Right kidney (tissue), 1 donor: ENCODE measurements at regions not wholly inside any gene's neighbourhood (a gene's known extent, or its start where the extent isn't known, plus 50 kb on each side); places are given as distances from the start of the nearest gene placed in this dataset.
"Not testable (repeated sequence)": the region's sequence is repeated elsewhere in the genome, so short reads cannot be mapped to it uniquely, and the experiment has no call there.

ENCODE experiments used
- DNase-seq: peaks from one replicate; pipeline ENCODE4 v3.0.0-alpha.2; 2016

GRCh38 chr11:45407226-45407625 lies 121.1 kb upstream of the SYT13 start:
- DNase-seq: no peak

GRCh38 chr11:45405916-45406670 lies 120.0 kb upstream of the SYT13 start:
- no peak for DNase-seq

- not testable (repeated sequence) for DNase-seq
These were observed 117.4 kb upstream of the SYT13 start for GRCh38 chr11:45403521-45403920.

DNA sequence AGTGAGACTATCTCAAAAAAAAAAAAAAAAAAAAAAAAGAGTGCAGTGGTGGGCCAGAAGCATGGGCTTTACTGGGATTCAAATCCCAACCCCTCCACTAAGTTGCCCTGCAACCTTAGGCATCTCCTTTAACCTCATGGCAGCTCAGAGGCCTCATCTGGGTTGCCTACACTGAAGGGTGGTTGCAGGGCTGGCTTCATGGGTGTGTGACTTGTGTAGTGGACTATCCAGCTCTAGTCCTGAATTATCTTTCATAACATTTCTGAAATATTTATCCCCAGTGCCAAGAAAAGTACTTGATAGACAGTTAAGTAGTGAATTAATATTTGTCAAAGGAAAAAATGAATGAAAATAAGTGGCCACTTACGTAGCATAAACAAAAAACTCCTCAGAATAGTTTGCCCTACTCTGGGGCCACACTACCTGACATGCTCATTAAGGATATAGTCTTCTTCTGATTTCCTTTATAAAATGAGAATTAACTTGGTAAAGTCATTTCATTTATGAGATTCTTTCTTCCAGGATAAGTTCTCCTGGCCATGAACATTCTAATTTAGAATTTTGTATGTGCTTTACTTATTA lies 116.0 kb upstream of the SYT13 start:
- no peak for DNase-seq

DNA sequence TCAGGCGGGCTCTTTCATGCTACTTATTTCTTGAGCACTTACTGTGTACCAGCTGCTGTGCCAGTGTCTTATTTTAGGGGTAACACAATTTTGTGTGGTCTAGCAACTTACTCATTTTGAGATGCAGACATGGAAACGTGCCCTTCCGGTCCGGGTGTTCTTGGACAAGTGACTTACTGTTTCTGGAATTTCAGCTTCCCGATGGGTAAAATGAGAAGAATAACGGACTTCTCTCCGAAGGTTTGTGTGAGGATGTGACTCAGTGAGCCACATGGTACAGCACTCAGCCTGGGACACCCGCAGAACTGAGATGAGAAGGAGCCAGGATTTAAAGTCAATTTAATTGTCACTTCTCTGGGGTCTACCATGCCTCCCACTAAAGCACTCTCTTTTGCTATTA lies 114.5 kb upstream of the SYT13 start:
- no peak for DNase-seq

GRCh38 chr11:45399166-45399565 lies 113.0 kb upstream of the SYT13 start:
- DNase-seq: no peak

DNA sequence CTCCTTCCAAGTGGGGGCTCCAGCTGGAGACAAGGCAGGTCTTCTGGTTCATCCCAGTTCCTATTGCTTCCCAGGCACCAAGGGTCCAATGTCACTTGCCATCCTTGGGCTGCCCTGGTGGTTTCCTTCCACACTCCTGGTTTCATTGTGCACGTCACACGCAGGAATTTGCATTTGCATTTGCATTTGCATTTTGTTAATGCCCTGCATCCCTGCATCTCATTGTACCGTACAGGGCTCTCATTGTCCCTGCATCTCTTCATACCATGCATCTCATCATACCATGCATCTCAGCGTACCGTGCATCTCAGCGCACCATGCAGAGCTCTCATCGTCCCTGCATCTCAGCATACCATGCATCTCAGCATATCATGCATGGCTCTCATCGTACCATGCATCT lies 112.2 kb upstream of the SYT13 start:
- DNase-seq: no peak

DNA sequence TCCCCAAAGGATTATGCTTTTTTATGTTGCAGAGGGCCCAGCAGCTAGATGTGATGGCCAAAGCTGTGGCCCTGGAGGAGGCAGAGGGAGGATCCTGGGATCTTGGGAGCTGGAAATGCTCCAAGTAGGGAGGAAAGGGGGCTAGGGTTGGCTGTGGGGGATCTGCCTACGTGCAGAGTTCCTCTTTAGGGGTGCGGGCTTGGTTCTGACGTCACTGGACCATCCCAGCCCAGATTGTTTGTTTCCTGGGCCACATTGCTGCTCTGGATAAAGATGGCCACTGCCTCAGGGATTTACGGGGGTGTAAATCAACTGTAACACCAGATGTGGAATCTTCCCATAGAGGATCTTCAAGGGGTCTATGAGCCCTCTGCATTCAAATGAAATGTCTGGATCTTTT lies 110.3 kb upstream of the SYT13 start:
- no peak for DNase-seq

- no peak for DNase-seq
These were observed 109.8 kb upstream of the SYT13 start for GRCh38 chr11:45395947-45396346.

GRCh38 chr11:45395421-45395820 lies 109.3 kb upstream of the SYT13 start:
- DNase-seq: no peak

DNA sequence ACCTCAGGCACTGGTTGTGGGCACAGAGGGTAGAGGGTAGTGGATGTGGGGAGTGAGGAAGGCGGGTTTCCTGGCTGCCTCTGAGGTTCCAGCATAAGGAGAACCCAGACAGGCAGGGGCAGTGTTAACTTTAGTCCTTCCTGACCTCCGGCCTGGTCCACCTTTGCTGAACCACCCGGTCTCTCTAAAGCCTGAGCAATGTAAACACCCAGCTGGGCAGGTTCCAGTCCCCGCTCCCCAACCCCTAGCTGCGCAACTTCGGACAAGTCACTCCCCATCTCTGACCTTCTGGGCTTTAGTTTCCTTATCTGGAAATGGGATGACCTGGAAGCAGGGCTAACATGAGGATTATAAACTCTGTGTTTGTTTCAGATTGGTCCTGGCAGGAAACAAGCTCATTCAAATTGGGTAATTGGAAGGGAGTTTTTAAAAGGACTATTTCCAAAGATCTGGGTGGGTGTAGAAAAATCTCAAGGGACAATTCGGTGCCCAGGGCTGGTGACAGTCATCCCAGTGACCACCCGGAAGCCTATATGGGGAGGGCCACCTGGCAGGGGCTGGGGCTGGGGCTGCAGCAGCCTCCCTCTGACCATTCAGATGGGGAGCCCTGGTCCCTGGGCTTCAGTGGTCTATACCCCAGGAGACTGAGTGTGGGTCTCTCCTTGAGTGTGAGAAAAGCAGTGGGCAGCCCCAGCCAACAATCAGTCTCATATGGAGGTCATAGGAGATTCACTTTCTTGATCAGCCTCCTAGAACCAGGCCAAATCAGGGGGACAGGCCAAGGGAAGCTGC lies 108.3 kb upstream of the SYT13 start:
- no peak for DNase-seq

DNA sequence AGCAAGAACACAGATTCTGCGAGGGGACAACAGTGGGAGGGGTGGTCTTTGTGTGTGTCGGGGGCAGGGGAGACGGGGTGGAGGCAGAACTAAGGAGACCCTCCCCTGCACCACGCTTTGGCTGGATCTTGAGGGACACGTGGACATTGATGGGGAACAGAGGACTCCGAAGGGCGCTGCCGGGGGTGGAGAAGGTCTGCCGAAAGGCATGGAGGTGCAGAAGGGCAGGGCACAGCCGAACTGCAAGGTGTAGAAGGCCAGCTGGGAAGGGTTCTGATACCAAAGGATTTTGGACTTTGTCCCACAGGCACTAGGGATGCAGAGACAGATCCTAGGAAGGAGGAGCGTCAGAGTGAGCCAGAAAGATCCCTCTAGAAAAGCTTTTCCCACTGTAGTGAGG lies 107.7 kb upstream of the SYT13 start:
- DNase-seq: no peak

DNA sequence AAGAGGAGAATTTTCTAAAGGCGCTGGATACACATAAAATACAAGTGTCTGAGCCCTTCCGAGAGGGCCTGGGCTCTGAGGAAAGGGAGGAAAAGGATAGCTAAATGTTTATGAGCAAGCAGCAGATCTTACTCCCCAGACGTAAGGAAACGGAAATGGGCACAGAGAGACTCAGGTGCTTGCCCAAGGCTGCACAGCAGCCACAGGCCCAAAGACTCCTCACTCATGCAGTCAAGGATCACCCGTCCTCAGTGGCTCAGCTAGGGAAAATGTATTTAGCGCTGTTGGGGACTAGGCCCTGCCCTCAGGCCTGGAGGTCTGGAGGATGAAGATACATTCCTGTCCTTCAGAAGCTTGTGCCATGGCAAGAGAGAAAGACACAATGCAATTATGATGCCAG lies 107.2 kb upstream of the SYT13 start:
- no peak for DNase-seq

GRCh38 chr11:45392591-45393091 lies 106.5 kb upstream of the SYT13 start:
- no peak for DNase-seq

DNA sequence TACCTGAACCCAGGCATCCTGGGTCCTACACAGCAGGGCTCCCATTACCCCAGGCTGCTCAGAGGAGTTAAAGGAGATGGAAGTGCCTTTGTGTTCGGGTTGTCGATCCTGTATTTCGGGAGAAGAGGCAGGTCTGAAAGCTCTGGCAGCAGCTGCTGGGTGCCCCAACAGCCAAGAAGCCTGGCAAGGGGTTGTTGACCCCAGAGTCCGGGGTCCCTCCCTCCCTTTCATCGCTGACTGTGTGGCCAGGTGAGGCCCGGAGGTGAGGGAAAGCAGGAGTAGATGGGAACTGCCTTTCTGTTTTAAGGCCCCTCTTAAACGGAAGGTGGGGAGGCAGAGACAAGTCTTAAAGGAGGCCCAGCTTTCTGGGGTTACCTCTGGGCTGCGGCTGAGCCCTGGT lies 106.0 kb upstream of the SYT13 start:
- no peak for DNase-seq

DNA sequence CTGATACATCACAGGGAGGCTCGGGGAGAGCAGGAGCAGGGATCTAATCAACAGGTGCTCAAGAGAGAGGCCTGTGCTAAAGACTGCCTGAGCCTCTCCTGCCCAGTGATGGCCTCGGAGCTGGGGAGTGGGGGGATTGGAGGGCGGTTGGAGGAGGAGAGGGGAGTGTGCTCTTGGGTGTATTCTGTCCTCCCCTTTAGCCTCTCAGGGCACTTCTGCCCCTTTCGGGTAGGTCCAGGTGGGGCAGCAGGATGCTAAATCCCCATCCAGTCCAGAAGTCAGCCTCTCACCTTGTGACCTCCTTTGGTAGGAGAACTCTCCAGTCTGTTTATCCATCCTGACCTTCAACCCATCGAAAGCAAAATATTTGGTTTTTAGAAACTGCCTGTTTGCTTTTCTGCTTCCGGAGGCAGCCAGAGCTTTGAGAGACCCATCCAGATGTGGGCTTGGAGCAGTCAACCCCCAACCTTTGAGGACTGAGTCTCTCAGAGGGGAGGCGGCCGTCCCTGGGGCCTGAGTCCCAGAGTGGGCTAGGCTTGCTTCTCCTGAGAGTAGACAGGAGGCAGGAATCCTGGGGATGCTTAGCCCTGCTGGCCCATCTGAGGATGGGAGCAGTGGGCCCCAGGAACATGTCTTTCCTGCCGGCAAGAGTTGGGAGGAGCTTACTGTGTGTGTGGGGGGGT lies 105.2 kb upstream of the SYT13 start:
- DNase-seq: no peak

DNA sequence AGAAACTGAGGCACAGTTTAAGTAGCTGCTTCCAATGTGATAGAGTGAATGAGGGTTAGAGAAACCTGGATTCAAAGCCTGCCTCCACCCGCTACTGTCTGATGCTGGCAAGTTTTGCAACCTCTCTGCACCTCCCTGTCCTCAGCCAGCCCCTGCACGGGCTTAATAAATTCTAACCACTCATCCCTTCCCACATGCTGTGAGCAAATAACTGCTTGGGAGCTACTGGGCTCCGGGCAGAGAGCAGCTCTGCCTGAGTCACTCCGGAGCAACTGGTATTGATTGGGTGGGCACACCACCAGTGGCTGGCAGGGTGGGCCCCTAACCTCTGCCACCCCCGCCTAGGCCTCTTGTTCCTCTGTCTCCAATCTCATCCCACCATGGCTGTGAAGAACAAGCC lies 104.3 kb upstream of the SYT13 start:
- DNase-seq: no peak

DNA sequence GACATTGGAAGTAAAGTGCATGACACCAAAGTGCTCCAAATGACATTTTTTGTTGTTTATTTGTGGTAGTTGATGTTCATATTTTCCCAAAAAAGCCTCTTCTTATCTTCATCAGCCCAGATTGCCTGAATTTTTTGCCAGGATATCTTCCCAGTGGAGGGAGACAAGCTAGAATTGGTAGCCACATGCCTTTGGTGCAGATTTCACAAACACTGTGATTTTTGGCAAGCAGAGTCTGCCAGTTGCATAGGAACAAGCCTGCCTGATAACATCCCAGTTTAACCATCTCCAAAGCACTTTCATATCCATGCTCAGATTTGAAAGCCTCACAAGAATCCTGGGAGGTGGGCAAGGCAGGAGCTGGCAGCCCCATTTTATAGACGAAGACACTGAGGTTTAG lies 102.3 kb upstream of the SYT13 start:
- DNase-seq: no peak

DNA sequence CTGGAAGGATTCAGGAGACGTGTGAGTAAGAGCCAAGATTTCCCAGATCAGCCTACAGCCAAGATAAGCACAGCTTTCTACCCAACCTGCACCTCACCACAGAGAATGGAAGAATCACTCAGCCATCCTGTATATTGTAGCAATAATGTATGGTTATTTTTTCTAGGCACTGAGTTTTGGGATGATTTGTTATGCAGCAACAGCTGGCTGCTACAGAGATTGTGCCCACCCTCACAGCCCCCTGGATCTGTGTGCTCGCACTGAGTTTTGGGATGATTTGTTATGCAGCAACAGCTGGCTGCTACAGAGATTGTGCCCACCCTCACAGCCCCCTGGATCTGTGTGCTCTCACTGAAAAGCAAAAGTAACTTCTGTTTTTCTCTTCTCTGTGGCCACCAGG lies 101.7 kb upstream of the SYT13 start:
- DNase-seq: not testable (repeated sequence)

DNA sequence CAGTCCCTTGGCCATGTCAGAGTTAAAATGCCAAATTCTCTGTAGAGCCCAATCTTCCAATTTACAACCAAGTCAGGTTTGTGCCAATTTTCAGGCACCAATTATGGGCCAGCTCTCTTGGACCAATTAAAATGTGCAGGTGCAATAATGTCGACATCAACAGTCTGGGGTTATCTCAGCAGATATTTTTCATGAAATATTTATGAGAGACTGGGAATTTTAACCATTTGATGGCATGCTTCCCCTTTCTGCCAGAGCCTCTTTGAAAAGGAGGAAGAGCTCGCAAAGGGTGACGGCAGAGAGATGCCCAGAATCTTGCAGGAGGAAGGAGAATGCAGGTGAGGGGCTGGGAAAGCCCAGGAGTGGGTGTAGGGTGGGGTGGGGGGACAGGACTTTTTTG lies 100.8 kb upstream of the SYT13 start:
- no peak for DNase-seq

DNA sequence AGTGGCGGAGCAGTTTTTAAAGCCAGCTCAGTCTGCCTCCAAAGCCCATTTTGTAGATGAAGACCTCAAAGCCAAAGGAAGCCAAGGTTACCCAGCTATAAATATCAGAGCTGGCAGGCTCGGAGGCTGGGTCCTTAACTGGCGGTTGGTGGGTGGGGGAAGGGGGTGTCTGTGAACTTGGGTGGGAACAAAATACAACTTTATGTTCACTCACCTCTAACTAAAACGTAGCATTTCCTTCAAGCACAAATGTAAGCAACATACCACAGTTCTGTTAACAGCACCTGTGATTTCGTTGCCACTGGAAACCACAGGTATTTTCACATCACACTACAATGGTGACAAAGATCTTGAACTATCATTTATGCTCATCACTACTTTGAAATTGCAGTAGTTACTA lies 99.7 kb upstream of the SYT13 start:
- no peak for DNase-seq

- DNase-seq: no peak
These were observed 99.3 kb upstream of the SYT13 start for GRCh38 chr11:45385423-45385822.

GRCh38 chr11:45384711-45385241 lies 98.6 kb upstream of the SYT13 start:
- DNase-seq: no peak
